ENCODE measurements at regions not wholly inside any gene's neighbourhood (a gene's known extent, or its start where the extent isn't known, plus 50 kb on each side); places are given as distances from the start of the nearest gene placed in this dataset.

- no peak for TF ChIP-seq CTCF (IDR thresholded peaks at IDR 0.05; ENCODE audit: insufficient read depth, low read depth, low read length)
- CTCF ChIA-PET: no interaction called here
- POLR2A ChIA-PET: no interaction called here
- Histone ChIP-seq H3K27me3 (ENCODE audit: control insufficient read depth, insufficient read depth, low read length) (no peaks in the 10 kb centered on the region), H3K36me3 (ENCODE audit: control insufficient read depth, insufficient read depth, low read length) (no peaks in the 10 kb centered on the region), H3K4me3 (ENCODE audit: low read depth, low read length) (no peak overlapping the region)
- DNase-seq (ENCODE audit: low read depth): no peak
Measured at GRCh38 chr4:155008389-155008788, 200.0 kb upstream of the NPY2R start.

GRCh38 chr4:155009288-155009687 lies 199.1 kb upstream of the NPY2R start:
- no peak for DNase-seq (ENCODE audit: low read depth)
- no peak for TF ChIP-seq CTCF (IDR thresholded peaks at IDR 0.05; ENCODE audit: insufficient read depth, low read depth, low read length)
- ChIA-PET POLR2A (no interaction called here), CTCF (interaction anchor here (0.6 kb wide), 1 partner anchor 929 kb away, joined by 4 read pairs; no protein-coding TSS in a partner anchor)
- no peak overlapping the region for H3K4me3 ChIP-seq (ENCODE audit: low read depth, low read length)
- H3K27me3 ChIP-seq (ENCODE audit: control insufficient read depth, insufficient read depth, low read length): no peaks in the 10 kb centered on the region
- H3K36me3 ChIP-seq (ENCODE audit: control insufficient read depth, insufficient read depth, low read length): no peaks in the 10 kb centered on the region

- H3K27me3 ChIP-seq (ENCODE audit: control insufficient read depth, insufficient read depth, low read length): no peaks in the 10 kb centered on the region
- ChIA-PET POLR2A (no interaction called here), CTCF (no interaction called here)
- no peak for DNase-seq (ENCODE audit: low read depth)
- no peak for TF ChIP-seq CTCF (IDR thresholded peaks at IDR 0.05; ENCODE audit: insufficient read depth, low read depth, low read length)
- H3K36me3 ChIP-seq (ENCODE audit: control insufficient read depth, insufficient read depth, low read length): no peaks in the 10 kb centered on the region
- H3K4me3 ChIP-seq (ENCODE audit: low read depth, low read length): no peak overlapping the region
Measured at GRCh38 chr4:155010376-155010775, 198.1 kb upstream of the NPY2R start.

- POLR2A ChIA-PET: no interaction called here
- CTCF ChIA-PET: no interaction called here
- no peak overlapping the region for H3K4me3 ChIP-seq (ENCODE audit: low read depth, low read length)
Measured at GRCh38 chr4:155011163-155011780, 197.2 kb upstream of the NPY2R start.

GRCh38 chr4:155012469-155012868 lies 196.0 kb upstream of the NPY2R start:
- Histone ChIP-seq H3K36me3 (ENCODE audit: control insufficient read depth, insufficient read depth, low read length) (no peaks in the 10 kb centered on the region), H3K4me3 (ENCODE audit: low read depth, low read length) (no peak overlapping the region), H3K27me3 (ENCODE audit: control insufficient read depth, insufficient read depth, low read length) (no peaks in the 10 kb centered on the region)
- ChIA-PET CTCF (interaction anchor here (0.8 to 1.1 kb wide), 2 partner anchors 31 to 82 kb away, joined by 3 read pairs; no protein-coding TSS in a partner anchor), POLR2A (no interaction called here)
- no peak for DNase-seq (ENCODE audit: low read depth)
- no peak for TF ChIP-seq CTCF (IDR thresholded peaks at IDR 0.05; ENCODE audit: insufficient read depth, low read depth, low read length)

More at GRCh38 chr4:155011163-155011780, 197.2 kb upstream of the NPY2R start:
- Histone ChIP-seq H3K27me3 (ENCODE audit: control insufficient read depth, insufficient read depth, low read length) (no peaks in the 10 kb centered on the region), H3K36me3 (ENCODE audit: control insufficient read depth, insufficient read depth, low read length) (no peaks in the 10 kb centered on the region)
- no peak for DNase-seq (ENCODE audit: low read depth)
- no peak for TF ChIP-seq CTCF (IDR thresholded peaks at IDR 0.05; ENCODE audit: insufficient read depth, low read depth, low read length)
